Ovary (tissue), 7 donors: ENCODE measurements at regions not wholly inside any gene's neighbourhood (a gene's known extent, or its start where the extent isn't known, plus 50 kb on each side); places are given as distances from the start of the nearest gene placed in this dataset.

Experiments
- DNase-seq, 5 donors: peaks; one replicate each; pipeline ENCODE4 v3.0.0-alpha.2; 2019 to 2020
- H3K27ac ChIP-seq, 2 donors: fragments of 200-600 bp; one replicate each; pipeline versions ENCODE4 v1.5.1 to v1.8.0; 2019 to 2022
- H3K27me3 ChIP-seq: fragments of 200-600 bp; one replicate; pipeline ENCODE4 v1.8.0; 2022
- H3K36me3 ChIP-seq: fragments of 200-600 bp; sonication (generic); one replicate; pipeline ENCODE4 v1.5.1; 2019
- H3K4me1 ChIP-seq: one replicate; pipeline ENCODE4 v1.8.1; 2013; ENCODE audit warnings: mild to moderate bottlenecking, moderate library complexity; ENCODE audit not compliant: insufficient read depth
- H3K4me3 ChIP-seq: fragments of 200-600 bp; sonication (generic); one replicate; pipeline ENCODE4 v1.5.1; 2017
- H3K9me3 ChIP-seq, 2 donors: fragments of 200-600 bp in 1 of 2; sonication (generic) in 1 of 2; one replicate each; pipeline versions ENCODE4 v1.5.1 to v1.8.1; 2013 to 2019; ENCODE audit warnings: mild to moderate bottlenecking in 1 of 2, moderate library complexity in 1 of 2
- EP300 ChIP-seq: sonication (generic); formaldehyde crosslinking; IDR thresholded peaks from one replicate; pipeline ENCODE4 v1.6.1; 2017; ENCODE audit warnings: antibody characterized with exemption
- POLR2A ChIP-seq: fragments of 450-650 bp; IDR thresholded peaks from one replicate; pipeline ENCODE4 v1.6.1; 2017; ENCODE audit warnings: antibody characterized with exemption, mild to moderate bottlenecking, moderate library complexity
- WGBS, 3 donors: extraction: QIAGEN DNeasy Blood & Tissue Kit in 1 of 3; methylation state at CpG; one replicate each; pipeline versions ENCODE4 v1.1.5 to v1.1.7; 2013 to 2017; 5-methylcytosine and 5-hydroxymethylcytosine counted together
- intact Hi-C, 4 donors: fragments of 100-400 bp; cut with DNase I; formaldehyde crosslinking; loops; one replicate each; pipeline versions ENCODE4 v1.11.0 to v1.15.1; 2022 to 2023
- TF ChIP-seq, protein P1 (sequence below), 3 donors: fragments of 450-650 bp in 2 of 3; fragments of 200-600 bp in 1 of 3; IDR thresholded peaks; one replicate each; pipeline versions ENCODE4 v1.5.1 to v1.8.0; 2016 to 2022; ENCODE audit warnings: antibody characterized with exemption in 3 of 3, mild to moderate bottlenecking in 1 of 3
- donor health status: DM: no; HTN: no; CAD: no; lungs with moderate emphysema.
- donor health status: DM: no; HTN: no; CAD: no.
- donor health status: Bipolar disorder and iron deficiency.
- donor health status: DM: no; HTN: no; CAD: no.
- donor health status: DM: yes; HTN: yes; CAD: no.

DNA sequence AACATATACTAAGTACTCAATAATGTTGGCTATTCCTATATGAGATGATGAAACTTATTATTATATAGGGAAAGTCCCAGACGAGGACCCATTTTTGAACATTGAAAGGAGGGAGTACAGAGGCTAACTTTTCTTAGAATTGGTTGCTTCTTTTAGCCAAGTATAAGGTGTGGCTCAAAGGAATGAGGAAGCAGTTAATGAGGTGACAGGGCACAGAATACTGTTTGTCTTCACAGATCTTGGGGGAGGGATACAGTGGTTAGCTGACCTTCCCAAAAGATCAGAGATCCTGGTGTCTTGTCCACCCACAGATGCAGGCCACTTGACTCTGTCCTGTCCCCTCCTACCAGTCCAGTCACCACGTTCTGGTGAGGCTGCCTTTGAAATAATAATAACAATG is 67.8 kb upstream of the EPB41L1 start:
- H3K4me3 ChIP-seq, result no peak overlapping the region
- TF ChIP-seq, protein P1, sequence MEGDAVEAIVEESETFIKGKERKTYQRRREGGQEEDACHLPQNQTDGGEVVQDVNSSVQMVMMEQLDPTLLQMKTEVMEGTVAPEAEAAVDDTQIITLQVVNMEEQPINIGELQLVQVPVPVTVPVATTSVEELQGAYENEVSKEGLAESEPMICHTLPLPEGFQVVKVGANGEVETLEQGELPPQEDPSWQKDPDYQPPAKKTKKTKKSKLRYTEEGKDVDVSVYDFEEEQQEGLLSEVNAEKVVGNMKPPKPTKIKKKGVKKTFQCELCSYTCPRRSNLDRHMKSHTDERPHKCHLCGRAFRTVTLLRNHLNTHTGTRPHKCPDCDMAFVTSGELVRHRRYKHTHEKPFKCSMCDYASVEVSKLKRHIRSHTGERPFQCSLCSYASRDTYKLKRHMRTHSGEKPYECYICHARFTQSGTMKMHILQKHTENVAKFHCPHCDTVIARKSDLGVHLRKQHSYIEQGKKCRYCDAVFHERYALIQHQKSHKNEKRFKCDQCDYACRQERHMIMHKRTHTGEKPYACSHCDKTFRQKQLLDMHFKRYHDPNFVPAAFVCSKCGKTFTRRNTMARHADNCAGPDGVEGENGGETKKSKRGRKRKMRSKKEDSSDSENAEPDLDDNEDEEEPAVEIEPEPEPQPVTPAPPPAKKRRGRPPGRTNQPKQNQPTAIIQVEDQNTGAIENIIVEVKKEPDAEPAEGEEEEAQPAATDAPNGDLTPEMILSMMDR (IDR thresholded peaks at IDR 0.05), result no peak
- no peak for TF ChIP-seq EP300
- no peak for TF ChIP-seq POLR2A
- H3K36me3 ChIP-seq, result no peaks in the 10 kb centered on the region
- H3K27ac ChIP-seq, result no peak overlapping the region
- no peak for DNase-seq
- intact Hi-C loops, result no loop called here
- no peaks in the 10 kb centered on the region for H3K4me1 ChIP-seq
- WGBS, 3 donors, result 50 to 53% (median 51%) methylated on average over 2 of the region's 2 CpGs
- no peaks in the 10 kb centered on the region for H3K27me3 ChIP-seq
- H3K9me3 ChIP-seq, result no peaks in the 10 kb centered on the region

- intact Hi-C loops, result no loop called here
- no peak for TF ChIP-seq POLR2A
- no peak for TF ChIP-seq EP300
- TF ChIP-seq, protein P1 (IDR thresholded peaks at IDR 0.05), result no peak
- Histone ChIP-seq H3K27me3 (no peaks in the 10 kb centered on the region), H3K27ac (no peak overlapping the region), H3K9me3 (no peaks in the 10 kb centered on the region), H3K4me1 (peaks cover 5% of the 10 kb centered on the region), H3K36me3 (no peaks in the 10 kb centered on the region), H3K4me3 (no peak overlapping the region)
- 84 to 91% (median 88%) methylated on average over 5 of the region's 5 CpGs for WGBS, 3 donors
- no peak for DNase-seq
These were observed 64.3 kb upstream of the EPB41L1 start for GRCh38 chr20:36090223-36090622.

DNA sequence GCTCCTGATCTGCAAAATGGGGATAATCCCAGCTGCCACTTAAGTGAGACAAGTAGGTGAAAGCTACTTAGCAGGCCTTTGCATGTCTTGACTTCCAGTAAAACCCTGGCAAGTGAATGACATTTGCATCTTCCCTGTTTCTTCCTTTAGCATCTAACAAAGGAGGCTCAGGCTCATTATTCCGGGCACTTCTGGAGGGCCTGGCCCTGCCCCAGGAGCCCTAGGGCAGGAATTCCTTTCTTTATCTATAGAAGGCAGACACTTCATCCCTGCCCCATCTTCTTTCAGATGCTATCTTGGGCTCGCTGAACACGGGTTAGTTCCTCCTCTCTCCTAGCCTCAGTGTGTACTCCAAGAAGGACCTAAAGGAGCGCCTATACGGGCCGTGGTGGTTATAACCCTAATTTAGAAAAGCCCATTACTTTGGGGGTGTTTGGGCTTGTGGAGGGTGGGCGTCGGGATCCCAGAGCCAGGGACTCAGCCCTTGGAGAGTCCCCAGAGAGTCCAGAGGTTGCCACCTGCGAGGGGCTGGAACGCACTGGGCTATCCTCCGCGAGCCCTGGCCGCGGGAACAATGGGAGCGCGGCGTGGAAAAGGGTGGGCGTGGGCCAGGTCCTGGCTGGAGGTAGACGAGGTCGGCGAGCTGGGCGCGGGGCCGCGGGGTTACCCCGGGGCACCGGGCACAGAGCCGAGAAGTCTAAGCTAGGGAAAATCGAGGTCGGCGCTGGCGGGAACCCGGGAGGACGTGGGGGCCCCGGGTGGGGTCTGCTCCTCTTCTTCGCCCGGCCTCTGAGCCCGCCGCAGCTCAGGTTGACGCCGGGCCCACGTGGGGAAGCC is 62.8 kb upstream of the EPB41L1 start:
- no peak for TF ChIP-seq POLR2A
- no peak for TF ChIP-seq EP300
- TF ChIP-seq, protein P1 (IDR thresholded peaks at IDR 0.05), result no peak
- H3K27ac ChIP-seq, result no peak overlapping the region
- DNase-seq, result peak in 2 of 5 donors; percentile 37 to 39
- 10 to 22% (median 12%) methylated on average over 29 to 42 of the region's 42 CpGs for WGBS, 3 donors
- H3K36me3 ChIP-seq, result no peaks in the 10 kb centered on the region
- no peaks in the 10 kb centered on the region for H3K9me3 ChIP-seq
- intact Hi-C loops, result no loop called here
- no peaks in the 10 kb centered on the region for H3K27me3 ChIP-seq
- peaks cover 5% of the 10 kb centered on the region for H3K4me1 ChIP-seq
- peak overlapping the region; percentile 56 for H3K4me3 ChIP-seq

DNA sequence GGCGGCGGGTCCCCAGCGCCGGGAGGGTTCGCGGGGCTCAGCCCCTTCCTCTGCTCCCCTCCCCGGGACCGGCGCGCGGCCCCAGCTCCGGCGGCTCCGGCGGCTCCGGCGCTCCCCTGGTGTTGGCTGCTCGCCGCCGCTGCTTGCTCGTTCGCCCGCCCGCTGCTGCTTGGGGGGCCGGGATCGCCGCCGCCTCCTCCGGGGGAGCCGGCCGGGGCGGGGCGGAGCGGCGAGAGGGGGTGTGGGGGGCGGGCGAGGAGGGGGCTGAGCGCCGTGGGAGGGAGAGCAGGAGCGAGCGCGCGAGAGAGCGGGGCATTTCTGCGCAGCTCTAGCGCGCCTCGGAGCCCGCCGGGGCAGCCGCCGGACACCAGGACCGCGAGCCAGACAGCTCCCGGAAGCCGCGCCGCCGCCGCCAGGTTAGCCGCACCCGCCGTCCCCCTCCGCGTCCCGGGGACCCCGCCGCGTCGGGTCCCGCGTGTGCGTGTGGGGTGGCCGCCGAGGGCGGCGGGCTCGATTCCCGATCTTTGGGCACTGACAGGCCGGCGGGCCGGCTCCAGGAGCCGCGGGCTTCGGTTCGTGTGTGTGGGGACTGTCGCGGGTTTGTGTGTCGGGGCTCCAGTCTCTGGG is 62.0 kb upstream of the EPB41L1 start:
- H3K36me3 ChIP-seq, result no peaks in the 10 kb centered on the region
- intact Hi-C loops, result no loop called here
- peak overlapping the region in 1 of 2 donors; percentile 14 for H3K27ac ChIP-seq
- peak overlapping the region; percentile 56 for H3K4me3 ChIP-seq
- peak in 4 of 5 donors; percentile 15 to 50 (median 32) for DNase-seq
- no peaks in the 10 kb centered on the region for H3K27me3 ChIP-seq
- 0% methylated on average over 50 to 89 of the region's 89 CpGs for WGBS, 3 donors
- H3K4me1 ChIP-seq, result peaks cover 5% of the 10 kb centered on the region
- no peaks in the 10 kb centered on the region for H3K9me3 ChIP-seq
- TF ChIP-seq POLR2A, result no peak
